Uterus (tissue), 3 donors: ENCODE measurements at regions not wholly inside any gene's neighbourhood (a gene's known extent, or its start where the extent isn't known, plus 50 kb on each side); places are given as distances from the start of the nearest gene placed in this dataset. TPM values are rescaled to one million over a fixed set of nuclear protein-coding genes. Genes with fewer than 3 reads are reported as not detected.

Experiments used
- DNase-seq, 2 donors: peaks; one replicate each; pipeline ENCODE4 v3.0.0-alpha.2; 2019 to 2020
- H3K27ac ChIP-seq, 2 donors: fragments of 200-600 bp; sonication (generic); 1 replicate in 1 of 2; 2 replicates in 1 of 2; pipeline ENCODE4 v1.5.1; 2016 to 2018
- H3K27me3 ChIP-seq, 2 donors: fragments of 200-600 bp; sonication (generic); one replicate each; pipeline ENCODE4 v1.5.1; 2018 to 2019; ENCODE audit warnings: control low read depth in 1 of 2
- H3K36me3 ChIP-seq, 2 donors: fragments of 200-600 bp; sonication (generic); one replicate each; pipeline ENCODE4 v1.5.1; 2019; ENCODE audit warnings: control low read depth in 1 of 2
- H3K4me1 ChIP-seq, 2 donors: fragments of 200-600 bp; sonication (generic); one replicate each; pipeline ENCODE4 v1.5.1; 2018 to 2019; ENCODE audit warnings: control low read depth in 1 of 2
- H3K4me3 ChIP-seq, 2 donors: fragments of 200-600 bp; sonication (generic); 1 replicate in 1 of 2; 2 replicates in 1 of 2; pipeline ENCODE4 v1.5.1; 2018 to 2019; ENCODE audit warnings: mild to moderate bottlenecking in 1 of 2
- H3K9me3 ChIP-seq, 2 donors: fragments of 200-600 bp; sonication (generic); one replicate each; pipeline ENCODE4 v1.5.1; 2019; ENCODE audit warnings: control low read depth in 1 of 2
- POLR2A ChIP-seq, 2 donors: fragments of 450-650 bp; IDR thresholded peaks; one replicate each; pipeline ENCODE4 v1.6.1; 2016; ENCODE audit warnings: antibody characterized with exemption in 2 of 2, mild to moderate bottlenecking in 1 of 2, moderate library complexity in 1 of 2
- intact Hi-C: fragments of 100-400 bp; cut with DNase I; formaldehyde crosslinking; loops from one replicate; pipeline ENCODE4 v1.15.1; 2023; ENCODE audit warnings: low total_unique reads
- small RNA-seq: library from RNA; depleted of rRNA; stranded (forward); fragments of <200 nt; gene quantifications from one replicate; pipeline ENCODE3, GENCODE V24; 2016
- TF ChIP-seq, protein P1 (sequence below), 4 experiments: fragments of 200-600 bp in 2 of 4; fragments of 450-650 bp in 2 of 4; sonication (generic) in 2 of 4; IDR thresholded peaks; one replicate each; pipeline ENCODE4 v1.5.1; 2016 to 2019; ENCODE audit warnings: antibody characterized with exemption in 4 of 4, mild to moderate bottlenecking in 2 of 4, moderate library complexity in 1 of 4
- donor health status: DM: yes; HTN: yes; CAD: no.

DNA sequence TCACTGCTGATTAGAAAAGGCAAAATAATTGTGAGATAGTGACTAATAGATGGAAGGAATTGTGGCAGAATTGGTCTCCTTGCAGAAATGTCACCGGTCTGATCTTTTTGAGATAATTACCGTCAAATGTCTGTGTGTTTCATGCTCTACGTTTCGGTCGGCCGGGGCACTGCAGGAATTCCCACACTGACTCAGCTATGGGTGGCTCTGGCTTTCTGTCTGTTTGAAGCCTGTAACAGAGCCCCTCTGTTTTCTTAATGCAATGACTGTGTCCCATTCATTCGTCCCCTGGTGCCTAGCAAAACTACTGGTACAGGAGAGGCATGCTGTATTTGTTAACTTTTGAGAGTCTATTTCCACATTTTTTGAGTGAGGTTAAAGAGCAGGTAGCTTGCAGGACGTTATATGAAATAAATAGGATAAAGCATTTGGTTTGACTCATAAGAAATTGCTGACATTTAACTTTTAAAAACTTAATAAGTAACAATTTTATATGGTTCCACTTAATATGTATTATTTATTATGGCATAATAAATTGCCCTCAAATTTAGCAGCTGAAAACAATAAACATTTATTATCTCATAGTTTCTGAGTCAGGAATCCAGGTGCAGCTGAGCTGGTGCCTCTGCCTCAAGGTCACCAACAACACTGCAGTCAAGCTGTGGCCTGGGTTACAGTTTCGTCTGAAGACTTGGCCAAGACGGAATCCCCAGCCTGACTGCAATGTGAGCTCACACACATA lies 53.3 kb upstream of the CTBP2 start:
- TF ChIP-seq, protein P1, sequence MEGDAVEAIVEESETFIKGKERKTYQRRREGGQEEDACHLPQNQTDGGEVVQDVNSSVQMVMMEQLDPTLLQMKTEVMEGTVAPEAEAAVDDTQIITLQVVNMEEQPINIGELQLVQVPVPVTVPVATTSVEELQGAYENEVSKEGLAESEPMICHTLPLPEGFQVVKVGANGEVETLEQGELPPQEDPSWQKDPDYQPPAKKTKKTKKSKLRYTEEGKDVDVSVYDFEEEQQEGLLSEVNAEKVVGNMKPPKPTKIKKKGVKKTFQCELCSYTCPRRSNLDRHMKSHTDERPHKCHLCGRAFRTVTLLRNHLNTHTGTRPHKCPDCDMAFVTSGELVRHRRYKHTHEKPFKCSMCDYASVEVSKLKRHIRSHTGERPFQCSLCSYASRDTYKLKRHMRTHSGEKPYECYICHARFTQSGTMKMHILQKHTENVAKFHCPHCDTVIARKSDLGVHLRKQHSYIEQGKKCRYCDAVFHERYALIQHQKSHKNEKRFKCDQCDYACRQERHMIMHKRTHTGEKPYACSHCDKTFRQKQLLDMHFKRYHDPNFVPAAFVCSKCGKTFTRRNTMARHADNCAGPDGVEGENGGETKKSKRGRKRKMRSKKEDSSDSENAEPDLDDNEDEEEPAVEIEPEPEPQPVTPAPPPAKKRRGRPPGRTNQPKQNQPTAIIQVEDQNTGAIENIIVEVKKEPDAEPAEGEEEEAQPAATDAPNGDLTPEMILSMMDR (IDR thresholded peaks at IDR 0.05), result no peak
- no peak for TF ChIP-seq POLR2A (IDR thresholded peaks at IDR 0.05)
- Histone ChIP-seq H3K9me3 (no peaks in the 10 kb centered on the region), H3K4me1 (no peaks in the 10 kb centered on the region), H3K36me3 (no peaks in the 10 kb centered on the region), H3K27me3 (no peaks in the 10 kb centered on the region), H3K27ac (no peak overlapping the region), H3K4me3 (no peak overlapping the region)
- intact Hi-C loops, result no loop called here
- DNase-seq, result no peak

DNA sequence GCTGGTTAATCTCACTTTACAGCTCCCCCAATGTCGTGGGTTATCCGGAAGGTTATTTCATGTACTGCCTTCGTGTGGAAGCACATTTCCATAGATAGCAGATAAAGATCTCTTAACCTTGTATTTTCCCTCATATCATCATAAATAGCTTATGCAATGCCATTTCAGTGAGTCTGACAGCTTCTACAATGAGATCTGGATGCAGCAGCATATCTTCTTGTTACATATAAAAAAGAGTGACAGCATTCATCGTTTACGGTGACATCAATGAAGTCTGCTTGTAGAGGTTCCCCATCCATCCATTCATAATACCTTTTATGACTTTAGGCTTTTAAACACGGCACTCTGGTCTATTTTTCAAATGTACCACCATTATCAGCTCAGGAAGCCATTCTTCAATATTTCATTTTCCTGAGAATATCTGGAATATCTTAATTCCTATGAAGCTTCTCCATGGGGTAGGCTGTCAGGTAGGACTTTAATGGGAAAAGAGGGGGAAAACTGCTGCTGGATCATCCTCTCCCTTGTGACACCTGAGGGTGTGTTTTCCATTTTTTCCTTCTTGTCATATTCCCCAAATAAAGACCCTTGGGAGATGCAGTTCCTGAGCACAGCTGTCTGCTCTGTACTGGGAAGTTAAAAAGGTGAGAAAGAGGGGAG lies 51.9 kb upstream of the CTBP2 start:
- Histone ChIP-seq H3K9me3 (no peaks in the 10 kb centered on the region), H3K36me3 (no peaks in the 10 kb centered on the region), H3K4me1 (no peaks in the 10 kb centered on the region), H3K4me3 (no peak overlapping the region), H3K27ac (no peak overlapping the region), H3K27me3 (no peaks in the 10 kb centered on the region)
- DNase-seq, result no peak
- intact Hi-C loops, result no loop called here
- TF ChIP-seq POLR2A (IDR thresholded peaks at IDR 0.05), result no peak
- TF ChIP-seq, protein P1 (IDR thresholded peaks at IDR 0.05), result no peak

Small RNA genes lying in the stretch of these regions (small RNA-seq; reads per million reads assigned to genes)
- not detected for gene RPS27P18
